ENCODE measurements at regions not wholly inside any gene's neighbourhood (a gene's known extent, or its start where the extent isn't known, plus 50 kb on each side); places are given as distances from the start of the nearest gene placed in this dataset.
"Not testable (repeated sequence)": the region's sequence is repeated elsewhere in the genome, so short reads cannot be mapped to it uniquely, and the experiment has no call there.

DNA sequence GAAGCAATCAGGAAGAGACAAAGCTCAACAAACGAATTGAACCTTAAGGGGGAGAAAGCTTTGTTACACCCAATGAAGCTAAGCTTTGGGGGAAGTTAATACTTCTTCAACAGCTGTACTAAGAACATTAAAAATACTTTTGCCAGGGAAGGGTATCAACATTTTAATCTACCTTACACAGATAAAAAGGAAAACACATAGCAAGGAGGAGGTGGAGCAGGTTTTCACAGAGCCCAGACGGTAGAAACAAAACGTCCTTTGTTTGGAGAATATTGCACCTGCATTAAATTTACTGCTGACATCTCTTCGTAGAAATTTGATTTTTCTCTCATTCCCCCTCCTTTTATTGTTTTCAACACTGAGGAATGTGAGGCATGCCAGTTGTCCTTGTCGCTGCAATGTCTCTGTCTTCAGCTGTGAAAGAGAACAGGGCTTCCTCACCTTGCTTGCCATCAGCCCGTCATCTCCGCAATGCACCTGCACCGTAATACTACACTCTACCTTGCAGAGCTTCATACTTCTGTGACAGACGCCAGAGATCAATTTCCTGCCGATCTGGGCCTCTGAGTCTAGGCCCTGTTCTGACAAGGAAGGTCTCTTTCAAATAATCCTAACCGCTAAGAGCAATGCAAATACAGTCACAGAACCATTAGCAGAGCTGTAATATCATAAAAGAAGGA is 270.8 kb downstream of the SPRY2 start:
- Histone ChIP-seq H3K4me3 (no peak overlapping the region), H3K4me1 (peaks cover 0 to 12% (median 4%) of the 10 kb centered on the region in 4 donors), H3K9me3 (no peaks in the 10 kb centered on the region), H3K27me3 (no peaks in the 10 kb centered on the region), H3K27ac (peak overlapping the region; percentile 52 to 67 (median 62)), H3K36me3 (no peaks in the 10 kb centered on the region)
- intact Hi-C loops (cut with DNase I; ENCODE audit: low total_unique reads): no loop called here
- WGBS, 2 donors (ENCODE audit: low coverage in 1 of 2): 33 to 43% methylated on average over 8 to 11 of the region's 11 CpGs
- in situ Hi-C loops (cut with MboI; ENCODE audit: low pct_ligation_motif_present in 1 of 4, low pct_unique_long_range_greater_than_20kb in 1 of 4, low sequenced_read_pairs in 3 of 4): no loop called here
- peak; percentile 32 for DNase-seq
- TF ChIP-seq POLR2AphosphoS5 (IDR thresholded peaks at IDR 0.05) (no peak), POLR2A (IDR thresholded peaks at IDR 0.05) (no peak), EP300 (IDR thresholded peaks at IDR 0.05; ENCODE audit: low read depth) (no peak)
- TF ChIP-seq, protein P1, sequence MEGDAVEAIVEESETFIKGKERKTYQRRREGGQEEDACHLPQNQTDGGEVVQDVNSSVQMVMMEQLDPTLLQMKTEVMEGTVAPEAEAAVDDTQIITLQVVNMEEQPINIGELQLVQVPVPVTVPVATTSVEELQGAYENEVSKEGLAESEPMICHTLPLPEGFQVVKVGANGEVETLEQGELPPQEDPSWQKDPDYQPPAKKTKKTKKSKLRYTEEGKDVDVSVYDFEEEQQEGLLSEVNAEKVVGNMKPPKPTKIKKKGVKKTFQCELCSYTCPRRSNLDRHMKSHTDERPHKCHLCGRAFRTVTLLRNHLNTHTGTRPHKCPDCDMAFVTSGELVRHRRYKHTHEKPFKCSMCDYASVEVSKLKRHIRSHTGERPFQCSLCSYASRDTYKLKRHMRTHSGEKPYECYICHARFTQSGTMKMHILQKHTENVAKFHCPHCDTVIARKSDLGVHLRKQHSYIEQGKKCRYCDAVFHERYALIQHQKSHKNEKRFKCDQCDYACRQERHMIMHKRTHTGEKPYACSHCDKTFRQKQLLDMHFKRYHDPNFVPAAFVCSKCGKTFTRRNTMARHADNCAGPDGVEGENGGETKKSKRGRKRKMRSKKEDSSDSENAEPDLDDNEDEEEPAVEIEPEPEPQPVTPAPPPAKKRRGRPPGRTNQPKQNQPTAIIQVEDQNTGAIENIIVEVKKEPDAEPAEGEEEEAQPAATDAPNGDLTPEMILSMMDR (IDR thresholded peaks at IDR 0.05): no peak

DNA sequence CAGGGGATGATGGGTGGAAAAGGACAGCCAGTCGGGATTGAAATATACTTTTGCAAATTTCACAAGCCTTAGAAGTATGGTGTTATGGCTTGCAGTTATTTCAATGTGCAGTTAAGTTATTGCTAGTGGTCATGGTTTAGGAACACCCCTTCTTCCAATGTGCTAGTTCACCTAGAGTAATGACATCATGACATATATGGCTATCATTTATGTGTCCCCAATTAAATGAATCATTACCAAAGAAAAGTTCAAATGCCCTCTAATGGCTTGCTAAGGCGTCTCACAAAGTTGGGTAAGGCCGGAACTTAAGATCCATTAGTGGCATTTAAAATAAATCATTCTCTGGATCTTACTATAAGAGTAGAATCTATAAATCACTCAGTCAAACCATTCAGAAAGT is 271.6 kb downstream of the SPRY2 start:
- no peak for TF ChIP-seq POLR2AphosphoS5 (IDR thresholded peaks at IDR 0.05)
- TF ChIP-seq EP300 (IDR thresholded peaks at IDR 0.05; ENCODE audit: low read depth): no peak
- TF ChIP-seq POLR2A (IDR thresholded peaks at IDR 0.05): no peak
- TF ChIP-seq, protein P1 (IDR thresholded peaks at IDR 0.05): no peak
- DNase-seq: no peak
- intact Hi-C loops (cut with DNase I; ENCODE audit: low total_unique reads): no loop called here
- WGBS, 2 donors (ENCODE audit: low coverage in 1 of 2): 69 to 76% methylated on average over 3 of the region's 3 CpGs
- Histone ChIP-seq H3K36me3 (no peaks in the 10 kb centered on the region), H3K4me1 (peaks cover 0 to 12% (median 4%) of the 10 kb centered on the region in 4 donors), H3K27ac (peak overlapping the region in 1 of 4 donors; percentile 66), H3K9me3 (no peaks in the 10 kb centered on the region), H3K4me3 (no peak overlapping the region), H3K27me3 (no peaks in the 10 kb centered on the region)
- in situ Hi-C loops (cut with MboI; ENCODE audit: low pct_ligation_motif_present in 1 of 4, low pct_unique_long_range_greater_than_20kb in 1 of 4, low sequenced_read_pairs in 3 of 4): no loop called here

DNA sequence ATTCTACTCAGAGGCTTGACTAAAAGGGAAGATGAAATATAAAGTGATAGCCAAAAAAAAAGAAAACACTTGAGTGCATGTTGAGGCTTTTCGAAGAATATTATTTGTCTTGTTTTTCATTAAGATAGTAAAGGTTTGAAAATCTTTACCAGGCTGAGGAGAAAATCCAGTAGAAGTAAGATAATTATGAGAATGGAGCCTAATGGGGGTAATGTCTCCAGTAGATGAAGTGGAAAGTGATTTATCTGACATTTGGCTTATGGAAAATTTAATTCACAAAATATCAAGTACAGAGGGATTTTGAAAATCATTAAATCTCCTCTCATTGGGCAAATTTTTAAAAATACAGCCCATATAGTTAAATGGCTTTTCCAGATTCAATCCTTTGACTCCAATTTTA is 274.9 kb downstream of the SPRY2 start:
- 60 to 90% methylated on average over 1 of the region's 1 CpG for WGBS, 2 donors (ENCODE audit: low coverage in 1 of 2)
- H3K27ac ChIP-seq: no peak overlapping the region
- intact Hi-C loops (cut with DNase I; ENCODE audit: low total_unique reads): no loop called here
- H3K36me3 ChIP-seq: no peaks in the 10 kb centered on the region
- DNase-seq: no peak
- in situ Hi-C loops (cut with MboI; ENCODE audit: low pct_ligation_motif_present in 1 of 4, low pct_unique_long_range_greater_than_20kb in 1 of 4, low sequenced_read_pairs in 3 of 4): no loop called here
- no peak overlapping the region for H3K4me3 ChIP-seq
- no peaks in the 10 kb centered on the region for H3K27me3 ChIP-seq
- peaks cover 0 to 10% (median 4%) of the 10 kb centered on the region in 4 donors for H3K4me1 ChIP-seq
- no peaks in the 10 kb centered on the region for H3K9me3 ChIP-seq
- TF ChIP-seq, protein P1 (IDR thresholded peaks at IDR 0.05): no peak
- TF ChIP-seq POLR2AphosphoS5 (IDR thresholded peaks at IDR 0.05): no peak
- no peak for TF ChIP-seq EP300 (IDR thresholded peaks at IDR 0.05; ENCODE audit: low read depth)
- TF ChIP-seq POLR2A (IDR thresholded peaks at IDR 0.05): no peak

DNA sequence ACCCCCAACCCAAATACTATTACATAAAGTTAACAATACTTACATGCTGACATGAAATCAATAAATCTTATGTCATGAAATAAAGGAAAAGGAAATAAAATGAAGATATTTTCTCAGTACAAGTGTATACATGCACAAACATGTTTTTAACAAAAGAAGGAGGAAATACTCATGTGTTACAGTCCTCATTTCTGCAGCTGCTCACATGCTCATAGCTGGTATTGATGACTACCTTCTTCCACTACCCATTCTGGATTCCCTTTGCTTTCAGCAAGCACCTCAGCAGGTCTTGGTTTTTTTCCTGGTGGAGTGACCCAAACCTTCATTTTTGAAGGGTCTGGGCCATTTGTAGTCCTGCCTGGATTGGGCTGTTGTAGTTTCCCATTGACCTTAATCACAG is 278.5 kb downstream of the SPRY2 start:
- H3K27ac ChIP-seq: not testable (repeated sequence)

DNA sequence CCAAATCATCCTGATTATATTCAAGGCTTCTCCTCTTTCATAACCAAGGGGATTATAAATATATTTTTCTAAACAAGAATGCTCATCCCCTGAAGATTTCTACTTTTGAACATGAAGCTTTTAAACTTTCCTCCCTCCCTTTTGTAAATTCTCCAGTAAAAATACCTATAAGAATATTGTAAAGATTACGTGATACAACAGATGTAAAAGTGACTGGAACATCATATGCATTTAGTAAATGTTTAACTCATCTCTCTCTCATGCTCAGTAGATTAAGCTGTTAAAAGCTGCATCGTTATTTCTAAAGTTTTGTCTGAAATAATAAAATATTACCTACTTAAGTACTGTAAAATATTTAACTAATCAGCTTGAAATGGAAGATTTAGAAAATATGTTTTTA is 281.1 kb downstream of the SPRY2 start:
- Histone ChIP-seq H3K27me3 (no peaks in the 10 kb centered on the region), H3K4me1 (no peaks in the 10 kb centered on the region), H3K9me3 (no peaks in the 10 kb centered on the region), H3K27ac (no peak overlapping the region), H3K4me3 (no peak overlapping the region), H3K36me3 (no peaks in the 10 kb centered on the region)
- intact Hi-C loops (cut with DNase I; ENCODE audit: low total_unique reads) (no loop called here), in situ Hi-C loops (cut with MboI; ENCODE audit: low pct_ligation_motif_present in 1 of 4, low pct_unique_long_range_greater_than_20kb in 1 of 4, low sequenced_read_pairs in 3 of 4) (no loop called here)
- DNase-seq: no peak
- 93 to 95% methylated on average over 2 of the region's 2 CpGs for WGBS, 2 donors (ENCODE audit: low coverage in 1 of 2)
- TF ChIP-seq EP300 (IDR thresholded peaks at IDR 0.05; ENCODE audit: low read depth): no peak
- no peak for TF ChIP-seq POLR2A (IDR thresholded peaks at IDR 0.05)
- TF ChIP-seq, protein P1 (IDR thresholded peaks at IDR 0.05): no peak
- TF ChIP-seq POLR2AphosphoS5 (IDR thresholded peaks at IDR 0.05): no peak

More for the DNA sequence above, 278.5 kb downstream of the SPRY2 start:
- intact Hi-C loops (cut with DNase I; ENCODE audit: low total_unique reads); H3K9me3 ChIP-seq; in situ Hi-C loops (cut with MboI; ENCODE audit: low pct_ligation_motif_present in 1 of 4, low pct_unique_long_range_greater_than_20kb in 1 of 4, low sequenced_read_pairs in 3 of 4); H3K4me3 ChIP-seq; H3K4me1 ChIP-seq; DNase-seq; H3K27me3 ChIP-seq; H3K36me3 ChIP-seq: not testable (repeated sequence)

All from transverse colon (tissue), 4 donors.